Activated CD4-positive, alpha-beta T cell treated with anti-CD3 and anti-CD28 coated beads for 36 hours (primary cell): ENCODE measurements at regions not wholly inside any gene's neighbourhood (a gene's known extent, or its start where the extent isn't known, plus 50 kb on each side); places are given as distances from the start of the nearest gene placed in this dataset.

Experiments
- ATAC-seq: fragments of 200-7000 bp; cut with Tn5 transposase; one replicate; pipeline ENCODE4 v1.10.0; 2021; ENCODE audit warnings: mild to moderate bottlenecking, moderate library complexity
- CTCF ChIA-PET: fragments of 350-600 bp; sonication (Branson Sonifier 250); formaldehyde crosslinking; loops from one replicate; lab custom pipeline; 2021; ENCODE audit warnings: antibody characterized with exemption; lab: Charles Lee
- POLR2A ChIA-PET: fragments of 350-600 bp; sonication (Branson Sonifier 250); formaldehyde crosslinking; loops from one replicate; lab custom pipeline; 2021; ENCODE audit warnings: antibody characterized with exemption, inconsistent platforms; lab: Charles Lee
- DNase-seq: peaks from one replicate; pipeline ENCODE4 v3.0.0-alpha.2; 2020
- H3K27ac Mint-ChIP-seq: one replicate; pipeline ENCODE4 v1.8.0; 2021; ENCODE audit warnings: mixed read lengths
- H3K27me3 Mint-ChIP-seq: one replicate; pipeline ENCODE4 v1.8.0; 2021; ENCODE audit warnings: mixed read lengths
- H3K36me3 Mint-ChIP-seq: one replicate; pipeline ENCODE4 v1.8.0; 2021; ENCODE audit warnings: low read depth, mixed read lengths
- H3K4me1 Mint-ChIP-seq: one replicate; pipeline ENCODE4 v1.8.0; 2021; ENCODE audit warnings: mixed read lengths
- H3K4me3 Mint-ChIP-seq: one replicate; pipeline ENCODE4 v1.8.0; 2021; ENCODE audit warnings: mild to moderate bottlenecking, moderate library complexity, mixed read lengths
- H3K9me3 Mint-ChIP-seq: one replicate; pipeline ENCODE4 v1.8.0; 2021; ENCODE audit warnings: low read depth, mixed read lengths
- intact Hi-C, 2 experiments: fragments of 100-400 bp; cut with DNase I in 1 of 2; cut with micrococcal nuclease in 1 of 2; formaldehyde crosslinking; loops; one replicate each; pipeline versions ENCODE4 v1.14.2 to v1.15.1; 2022 to 2024; cut with DNase I, micrococcal nuclease

DNA sequence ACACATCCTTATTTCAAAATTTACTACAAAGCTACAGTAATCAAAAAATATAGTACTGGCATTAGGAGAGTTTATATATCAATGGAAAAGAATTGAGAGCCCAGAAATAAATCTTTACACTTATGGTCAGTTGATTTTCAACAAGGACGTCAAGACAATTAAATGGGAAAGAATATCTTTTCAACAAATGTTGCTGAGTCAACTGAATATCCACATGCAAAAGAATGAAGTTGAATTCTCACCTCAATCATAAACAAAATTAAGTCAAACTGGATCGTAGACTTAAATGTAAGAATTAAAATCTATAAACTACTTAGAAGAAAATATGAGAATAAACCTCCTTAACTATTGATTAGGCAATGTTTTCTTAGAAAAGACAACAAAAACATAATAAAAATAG, 61.5 kb upstream of the PRR16 start:
- Mint-ChIP-seq H3K9me3 (peaks cover 12% of the 10 kb centered on the region), H3K27ac (no peak overlapping the region), H3K4me3 (no peak overlapping the region), H3K4me1 (no peaks in the 10 kb centered on the region), H3K36me3 (no peaks in the 10 kb centered on the region), H3K27me3 (no peaks in the 10 kb centered on the region)
- intact Hi-C loops = no loop called here
- ATAC-seq (no peak), DNase-seq (no peak)
- ChIA-PET POLR2A (no interaction called here), CTCF (no interaction called here)

DNA sequence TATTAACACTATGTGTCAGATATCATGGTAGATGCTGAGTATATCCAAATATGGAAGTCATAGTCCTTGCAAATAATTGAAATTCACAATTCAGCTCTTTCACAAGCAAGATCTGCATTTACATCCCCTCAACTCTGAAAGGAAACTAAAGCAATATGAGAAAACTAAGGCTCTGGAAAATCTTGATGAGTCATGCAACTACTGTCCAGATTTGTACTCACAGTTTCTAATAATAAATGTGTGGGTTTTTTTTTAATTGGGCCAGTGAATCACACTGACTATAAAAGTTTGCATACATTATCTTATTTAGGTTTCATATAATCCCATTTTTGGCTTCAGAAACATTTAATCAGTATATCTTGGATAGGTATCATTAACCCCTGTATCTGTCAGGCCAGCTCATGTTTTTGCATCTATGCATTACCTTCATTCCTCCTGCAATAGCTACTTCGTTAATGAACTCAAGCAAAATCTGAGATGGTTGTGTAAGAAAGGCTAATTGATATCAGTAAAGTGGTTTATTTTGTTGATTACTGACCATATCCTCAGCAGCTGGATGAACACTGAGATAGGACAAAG, 58.7 kb upstream of the PRR16 start:
- peaks cover 5% of the 10 kb centered on the region for H3K9me3 Mint-ChIP-seq
- intact Hi-C loops = no loop called here
- no peak overlapping the region for H3K27ac Mint-ChIP-seq
- no peak overlapping the region for H3K4me3 Mint-ChIP-seq
- no peaks in the 10 kb centered on the region for H3K27me3 Mint-ChIP-seq
- ChIA-PET CTCF (no interaction called here), POLR2A (no interaction called here)
- H3K36me3 Mint-ChIP-seq = no peaks in the 10 kb centered on the region
- ATAC-seq (no peak), DNase-seq (no peak)
- no peaks in the 10 kb centered on the region for H3K4me1 Mint-ChIP-seq

DNA sequence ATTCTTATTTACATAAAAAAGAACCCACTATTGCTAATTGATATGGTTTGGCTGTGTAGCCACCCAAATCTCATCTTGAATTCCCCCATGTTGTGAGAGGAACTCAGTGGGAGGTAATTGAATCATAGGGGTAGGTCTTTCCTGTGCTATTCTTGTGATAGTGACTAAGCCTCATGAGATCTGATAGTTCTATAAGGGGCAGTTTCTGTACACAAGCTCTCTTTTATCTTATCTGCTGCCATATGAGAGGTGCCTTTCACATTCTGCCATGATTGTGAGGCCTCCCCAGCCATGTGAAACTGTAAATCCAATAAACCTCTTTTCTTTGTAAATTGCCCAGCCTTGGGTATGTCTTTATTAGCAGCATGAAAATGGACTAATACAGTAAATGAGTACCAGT, 58.2 kb upstream of the PRR16 start:
- CTCF ChIA-PET = no interaction called here
- intact Hi-C loops = no loop called here
- H3K4me1 Mint-ChIP-seq = no peaks in the 10 kb centered on the region

DNA sequence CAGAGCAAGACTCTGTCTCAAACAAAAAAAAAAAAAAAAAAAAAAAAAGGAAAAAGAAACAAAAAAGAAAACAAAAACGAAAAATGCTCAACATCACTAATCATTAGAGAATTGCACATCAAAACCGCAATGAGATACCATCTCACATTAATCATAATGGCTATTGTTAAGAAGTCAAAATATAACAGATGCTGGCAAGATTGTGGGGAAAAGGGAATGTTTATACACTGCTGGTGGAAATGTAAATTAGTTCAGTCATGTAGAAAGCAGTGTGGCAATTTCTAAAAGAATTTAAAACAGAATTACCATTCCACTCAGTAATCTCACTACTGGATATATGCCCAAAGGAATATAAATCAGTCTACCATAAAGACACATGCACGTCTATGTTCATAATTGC, 50.4 kb upstream of the PRR16 start:
- intact Hi-C loops = no loop called here
- H3K27ac Mint-ChIP-seq = no peak overlapping the region
- no peak overlapping the region for H3K4me3 Mint-ChIP-seq
- H3K9me3 Mint-ChIP-seq = peaks cover 3% of the 10 kb centered on the region
- CTCF ChIA-PET = no interaction called here
- ATAC-seq (no peak), DNase-seq (no peak)
- H3K27me3 Mint-ChIP-seq = no peaks in the 10 kb centered on the region
- H3K36me3 Mint-ChIP-seq = no peaks in the 10 kb centered on the region
- H3K4me1 Mint-ChIP-seq = no peaks in the 10 kb centered on the region
- POLR2A ChIA-PET = no interaction called here

More for the DNA sequence above, 58.2 kb upstream of the PRR16 start:
- no peak overlapping the region for H3K27ac Mint-ChIP-seq
- H3K4me3 Mint-ChIP-seq = no peak overlapping the region
- POLR2A ChIA-PET = no interaction called here
- DNase-seq = no peak
- H3K9me3 Mint-ChIP-seq = peaks cover 3% of the 10 kb centered on the region
- H3K36me3 Mint-ChIP-seq = no peaks in the 10 kb centered on the region
- H3K27me3 Mint-ChIP-seq = no peaks in the 10 kb centered on the region
- no peak for ATAC-seq
